ENCODE measurements at regions not wholly inside any gene's neighbourhood (a gene's known extent, or its start where the extent isn't known, plus 50 kb on each side); places are given as distances from the start of the nearest gene placed in this dataset.
"Not testable (repeated sequence)": the region's sequence is repeated elsewhere in the genome, so short reads cannot be mapped to it uniquely, and the experiment has no call there.

DNA sequence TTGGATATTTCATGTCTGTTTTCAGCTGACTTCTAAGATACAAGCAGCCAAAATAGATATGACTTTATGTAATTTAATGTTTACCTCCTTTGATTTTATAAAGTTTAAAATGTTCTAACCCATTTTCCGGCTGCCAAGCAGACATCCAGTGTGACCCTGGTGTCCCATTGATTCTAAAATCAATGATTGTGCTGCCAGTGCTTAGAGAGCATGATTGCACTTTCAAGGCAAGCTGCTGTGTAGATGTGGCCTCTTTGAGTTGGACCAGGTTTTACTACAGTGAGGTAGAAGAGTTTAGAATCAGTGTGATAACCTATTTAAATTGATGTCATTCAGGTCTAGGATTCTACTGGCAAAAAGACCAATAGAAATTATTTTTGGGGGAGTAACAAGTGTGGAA, 730.9 kb downstream of the STPG2 start:
- Mint-ChIP-seq H3K36me3 (ENCODE audit: low read depth) (peaks cover 6% of the 10 kb centered on the region; the same call in 1 of the 2 replicates), H3K4me3 (no peak overlapping the region), H3K27me3 (ENCODE audit: insufficient read depth) (no peaks in the 10 kb centered on the region; the same call in none of the 2 replicates), H3K9me3 (peaks cover 34% of the 10 kb centered on the region), H3K4me1 (ENCODE audit: low read depth) (no peaks in the 10 kb centered on the region), H3K27ac (no peak overlapping the region)
- TF ChIP-seq, protein P1, sequence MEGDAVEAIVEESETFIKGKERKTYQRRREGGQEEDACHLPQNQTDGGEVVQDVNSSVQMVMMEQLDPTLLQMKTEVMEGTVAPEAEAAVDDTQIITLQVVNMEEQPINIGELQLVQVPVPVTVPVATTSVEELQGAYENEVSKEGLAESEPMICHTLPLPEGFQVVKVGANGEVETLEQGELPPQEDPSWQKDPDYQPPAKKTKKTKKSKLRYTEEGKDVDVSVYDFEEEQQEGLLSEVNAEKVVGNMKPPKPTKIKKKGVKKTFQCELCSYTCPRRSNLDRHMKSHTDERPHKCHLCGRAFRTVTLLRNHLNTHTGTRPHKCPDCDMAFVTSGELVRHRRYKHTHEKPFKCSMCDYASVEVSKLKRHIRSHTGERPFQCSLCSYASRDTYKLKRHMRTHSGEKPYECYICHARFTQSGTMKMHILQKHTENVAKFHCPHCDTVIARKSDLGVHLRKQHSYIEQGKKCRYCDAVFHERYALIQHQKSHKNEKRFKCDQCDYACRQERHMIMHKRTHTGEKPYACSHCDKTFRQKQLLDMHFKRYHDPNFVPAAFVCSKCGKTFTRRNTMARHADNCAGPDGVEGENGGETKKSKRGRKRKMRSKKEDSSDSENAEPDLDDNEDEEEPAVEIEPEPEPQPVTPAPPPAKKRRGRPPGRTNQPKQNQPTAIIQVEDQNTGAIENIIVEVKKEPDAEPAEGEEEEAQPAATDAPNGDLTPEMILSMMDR (IDR thresholded peaks at IDR 0.05), result no peak
- no peak for DNase-seq

- Mint-ChIP-seq H3K36me3 (ENCODE audit: low read depth) (peaks cover 6% of the 10 kb centered on the region; the same call in 1 of the 2 replicates), H3K9me3 (peaks cover 45% of the 10 kb centered on the region), H3K4me3 (no peak overlapping the region), H3K27ac (no peak overlapping the region), H3K4me1 (ENCODE audit: low read depth) (no peaks in the 10 kb centered on the region), H3K27me3 (ENCODE audit: insufficient read depth) (no peaks in the 10 kb centered on the region; the same call in none of the 2 replicates)
- TF ChIP-seq, protein P1 (IDR thresholded peaks at IDR 0.05), result no peak
- no peak for DNase-seq
Measured at GRCh38 chr4:97414161-97414560, 729.1 kb downstream of the STPG2 start.

- H3K27me3 Mint-ChIP-seq (ENCODE audit: insufficient read depth), result no peaks in the 10 kb centered on the region
- H3K4me3 Mint-ChIP-seq, result no peak overlapping the region
- no peak overlapping the region for H3K27ac Mint-ChIP-seq
- DNase-seq, result no peak
- peaks cover 6% of the 10 kb centered on the region for H3K36me3 Mint-ChIP-seq (ENCODE audit: low read depth)
- peaks cover 39% of the 10 kb centered on the region for H3K9me3 Mint-ChIP-seq
- TF ChIP-seq, protein P1 (IDR thresholded peaks at IDR 0.05), result no peak
- no peaks in the 10 kb centered on the region for H3K4me1 Mint-ChIP-seq (ENCODE audit: low read depth)
Measured at GRCh38 chr4:97432551-97432950, 710.7 kb downstream of the STPG2 start.

- not testable (repeated sequence) for H3K4me3 Mint-ChIP-seq; DNase-seq; H3K4me1 Mint-ChIP-seq (ENCODE audit: low read depth); H3K27me3 Mint-ChIP-seq (ENCODE audit: insufficient read depth); H3K36me3 Mint-ChIP-seq (ENCODE audit: low read depth); H3K27ac Mint-ChIP-seq
- H3K9me3 Mint-ChIP-seq, result peaks cover 27% of the 10 kb centered on the region
Measured at GRCh38 chr4:97437998-97438705, 705.1 kb downstream of the STPG2 start.

GRCh38 chr4:97453186-97453585, 690.1 kb downstream of the STPG2 start:
- H3K4me3 Mint-ChIP-seq, result no peak overlapping the region
- TF ChIP-seq, protein P1 (IDR thresholded peaks at IDR 0.05), result no peak

GRCh38 chr4:97457253-97457652, 686.0 kb downstream of the STPG2 start:
- H3K4me3 Mint-ChIP-seq, result no peak overlapping the region
- H3K36me3 Mint-ChIP-seq (ENCODE audit: low read depth), result no peaks in the 10 kb centered on the region
- H3K9me3 Mint-ChIP-seq, result peaks cover 31% of the 10 kb centered on the region
- H3K27me3 Mint-ChIP-seq (ENCODE audit: insufficient read depth), result no peaks in the 10 kb centered on the region; the same call in 1 of the 2 replicates
- TF ChIP-seq, protein P1 (IDR thresholded peaks at IDR 0.05), result no peak
- no peak for DNase-seq
- H3K27ac Mint-ChIP-seq, result no peak overlapping the region
- no peaks in the 10 kb centered on the region for H3K4me1 Mint-ChIP-seq (ENCODE audit: low read depth)

More at GRCh38 chr4:97453186-97453585, 690.1 kb downstream of the STPG2 start:
- H3K36me3 Mint-ChIP-seq (ENCODE audit: low read depth), result no peaks in the 10 kb centered on the region
- no peak overlapping the region for H3K27ac Mint-ChIP-seq
- H3K4me1 Mint-ChIP-seq (ENCODE audit: low read depth), result no peaks in the 10 kb centered on the region
- DNase-seq, result no peak
- peaks cover 31% of the 10 kb centered on the region for H3K9me3 Mint-ChIP-seq
- no peaks in the 10 kb centered on the region; the same call in 1 of the 2 replicates for H3K27me3 Mint-ChIP-seq (ENCODE audit: insufficient read depth)
